ENCODE measurements at regions not wholly inside any gene's neighbourhood (a gene's known extent, or its start where the extent isn't known, plus 50 kb on each side); places are given as distances from the start of the nearest gene placed in this dataset.

- no peaks in the 10 kb centered on the region for H3K36me3 ChIP-seq (replicated peaks; ENCODE audit: control insufficient read depth, insufficient read depth, low read length)
- peaks cover 8% of the 10 kb centered on the region for H3K27me3 ChIP-seq (ENCODE audit: control insufficient read depth, insufficient read depth, low read length)
- no peak overlapping the region for H3K4me3 ChIP-seq (ENCODE audit: insufficient read depth, low read depth, low read length)
- no peak for DNase-seq
Measured at GRCh38 chr15:98433346-98433745, 215.0 kb upstream of the IGF1R start.

- Histone ChIP-seq H3K4me3 (ENCODE audit: insufficient read depth, low read depth, low read length) (no peak overlapping the region), H3K36me3 (replicated peaks; ENCODE audit: control insufficient read depth, insufficient read depth, low read length) (no peaks in the 10 kb centered on the region), H3K27me3 (ENCODE audit: control insufficient read depth, insufficient read depth, low read length) (peaks cover 4% of the 10 kb centered on the region)
- no peak for DNase-seq
Measured at GRCh38 chr15:98433856-98434255, 214.5 kb upstream of the IGF1R start.

GRCh38 chr15:98437752-98438151, 210.6 kb upstream of the IGF1R start:
- no peak for DNase-seq
- no peaks in the 10 kb centered on the region for H3K36me3 ChIP-seq (replicated peaks; ENCODE audit: control insufficient read depth, insufficient read depth, low read length)

DNA sequence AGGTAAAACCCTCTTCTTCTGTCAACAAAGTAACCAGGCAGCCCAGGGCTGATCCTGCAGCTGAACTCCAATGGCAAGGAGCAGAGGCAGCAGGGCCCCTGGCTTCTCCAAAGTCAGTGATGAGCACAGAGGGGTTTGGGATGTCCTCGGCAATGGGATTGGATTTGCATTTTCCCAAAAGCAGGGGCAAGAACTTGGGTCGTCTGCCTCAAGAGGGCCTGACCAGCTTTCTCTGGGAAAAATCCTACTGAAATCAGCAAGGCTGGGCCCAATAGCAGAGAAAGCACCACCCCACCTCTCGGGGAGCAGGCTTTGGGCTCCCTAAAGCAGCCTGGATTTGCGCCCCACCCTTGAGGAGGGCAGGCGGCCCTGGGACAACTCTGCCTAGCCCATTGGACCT, 210.0 kb upstream of the IGF1R start:
- DNase-seq: peak; percentile 8
- H3K36me3 ChIP-seq (replicated peaks; ENCODE audit: control insufficient read depth, insufficient read depth, low read length): no peaks in the 10 kb centered on the region
- no peaks in the 10 kb centered on the region for H3K27me3 ChIP-seq (ENCODE audit: control insufficient read depth, insufficient read depth, low read length)
- no peak overlapping the region for H3K4me3 ChIP-seq (ENCODE audit: insufficient read depth, low read depth, low read length)

More at GRCh38 chr15:98437752-98438151, 210.6 kb upstream of the IGF1R start:
- H3K4me3 ChIP-seq (ENCODE audit: insufficient read depth, low read depth, low read length): no peak overlapping the region
- H3K27me3 ChIP-seq (ENCODE audit: control insufficient read depth, insufficient read depth, low read length): no peaks in the 10 kb centered on the region

- no peaks in the 10 kb centered on the region for H3K36me3 ChIP-seq (replicated peaks; ENCODE audit: control insufficient read depth, insufficient read depth, low read length)
- no peak overlapping the region for H3K4me3 ChIP-seq (ENCODE audit: insufficient read depth, low read depth, low read length)
- no peaks in the 10 kb centered on the region for H3K27me3 ChIP-seq (ENCODE audit: control insufficient read depth, insufficient read depth, low read length)
Measured at GRCh38 chr15:98438907-98439306, 209.4 kb upstream of the IGF1R start.

GRCh38 chr15:98439523-98439942, 208.8 kb upstream of the IGF1R start:
- no peaks in the 10 kb centered on the region for H3K27me3 ChIP-seq (ENCODE audit: control insufficient read depth, insufficient read depth, low read length)
- H3K36me3 ChIP-seq (replicated peaks; ENCODE audit: control insufficient read depth, insufficient read depth, low read length): no peaks in the 10 kb centered on the region
- peak; percentile 11 for DNase-seq
- H3K4me3 ChIP-seq (ENCODE audit: insufficient read depth, low read depth, low read length): no peak overlapping the region

More at GRCh38 chr15:98438907-98439306, 209.4 kb upstream of the IGF1R start:
- peak; percentile 5 for DNase-seq

- H3K4me3 ChIP-seq (ENCODE audit: insufficient read depth, low read depth, low read length): no peak overlapping the region
- no peaks in the 10 kb centered on the region for H3K36me3 ChIP-seq (replicated peaks; ENCODE audit: control insufficient read depth, insufficient read depth, low read length)
- peak; percentile 16 for DNase-seq
- no peaks in the 10 kb centered on the region for H3K27me3 ChIP-seq (ENCODE audit: control insufficient read depth, insufficient read depth, low read length)
Measured at GRCh38 chr15:98440917-98441316, 207.4 kb upstream of the IGF1R start.

DNA sequence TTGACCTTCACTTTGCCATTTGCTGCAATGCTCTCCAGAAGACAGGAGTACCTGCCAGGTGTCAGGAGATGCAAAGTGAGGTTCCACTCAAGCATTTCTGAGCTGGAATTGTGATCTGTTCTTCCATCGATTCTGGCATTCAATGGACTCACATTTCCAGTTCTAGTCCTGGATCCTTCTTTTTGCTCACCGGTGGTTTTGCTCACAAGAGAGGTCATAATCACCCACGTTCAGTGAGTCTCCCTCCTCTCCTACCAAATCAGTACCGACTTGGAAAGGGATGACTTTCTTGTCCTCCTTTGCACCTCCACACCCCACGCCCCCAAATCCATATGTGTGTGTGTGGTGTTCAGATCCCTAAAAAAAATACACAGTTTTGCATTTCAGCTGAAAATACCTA, 206.7 kb upstream of the IGF1R start:
- Histone ChIP-seq H3K4me3 (ENCODE audit: insufficient read depth, low read depth, low read length) (no peak overlapping the region), H3K27me3 (ENCODE audit: control insufficient read depth, insufficient read depth, low read length) (no peaks in the 10 kb centered on the region), H3K36me3 (replicated peaks; ENCODE audit: control insufficient read depth, insufficient read depth, low read length) (no peaks in the 10 kb centered on the region)
- DNase-seq: no peak

GRCh38 chr15:98442379-98442833, 205.9 kb upstream of the IGF1R start:
- Histone ChIP-seq H3K4me3 (ENCODE audit: insufficient read depth, low read depth, low read length) (no peak overlapping the region), H3K27me3 (ENCODE audit: control insufficient read depth, insufficient read depth, low read length) (no peaks in the 10 kb centered on the region), H3K36me3 (replicated peaks; ENCODE audit: control insufficient read depth, insufficient read depth, low read length) (no peaks in the 10 kb centered on the region)
- peak; percentile 85 for DNase-seq

- Histone ChIP-seq H3K36me3 (replicated peaks; ENCODE audit: control insufficient read depth, insufficient read depth, low read length) (no peaks in the 10 kb centered on the region), H3K27me3 (ENCODE audit: control insufficient read depth, insufficient read depth, low read length) (no peaks in the 10 kb centered on the region), H3K4me3 (ENCODE audit: insufficient read depth, low read depth, low read length) (no peak overlapping the region)
- no peak for DNase-seq
Measured at GRCh38 chr15:98442901-98443300, 205.4 kb upstream of the IGF1R start.

GRCh38 chr15:98443526-98443925, 204.8 kb upstream of the IGF1R start:
- no peak for DNase-seq
- no peaks in the 10 kb centered on the region for H3K36me3 ChIP-seq (replicated peaks; ENCODE audit: control insufficient read depth, insufficient read depth, low read length)
- no peak overlapping the region for H3K4me3 ChIP-seq (ENCODE audit: insufficient read depth, low read depth, low read length)
- no peaks in the 10 kb centered on the region for H3K27me3 ChIP-seq (ENCODE audit: control insufficient read depth, insufficient read depth, low read length)

- Histone ChIP-seq H3K27me3 (ENCODE audit: control insufficient read depth, insufficient read depth, low read length) (no peaks in the 10 kb centered on the region), H3K4me3 (ENCODE audit: insufficient read depth, low read depth, low read length) (no peak overlapping the region), H3K36me3 (replicated peaks; ENCODE audit: control insufficient read depth, insufficient read depth, low read length) (no peaks in the 10 kb centered on the region)
- DNase-seq: no peak
Measured at GRCh38 chr15:98444138-98444537, 204.2 kb upstream of the IGF1R start.

DNA sequence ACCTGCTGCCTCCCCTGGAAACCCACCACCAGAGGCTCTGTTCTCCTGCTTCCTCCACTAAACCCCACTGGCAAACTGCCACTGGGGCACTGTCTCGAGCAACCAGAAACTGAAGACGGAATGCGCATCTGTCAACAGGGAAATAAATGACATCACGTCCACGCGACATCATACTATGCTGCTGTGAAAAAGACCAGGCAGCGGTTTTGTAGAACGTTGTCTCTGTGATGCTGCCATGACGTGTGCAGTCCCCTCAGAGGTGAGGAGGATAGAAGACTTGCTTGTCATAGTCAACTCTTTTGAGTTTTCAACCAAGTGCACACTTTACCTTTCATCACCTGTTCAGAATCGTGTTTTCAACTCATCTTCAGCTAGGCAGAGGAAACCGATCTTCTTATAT, 203.0 kb upstream of the IGF1R start:
- Histone ChIP-seq H3K27me3 (ENCODE audit: control insufficient read depth, insufficient read depth, low read length) (no peaks in the 10 kb centered on the region), H3K4me3 (ENCODE audit: insufficient read depth, low read depth, low read length) (no peak overlapping the region)

DNA sequence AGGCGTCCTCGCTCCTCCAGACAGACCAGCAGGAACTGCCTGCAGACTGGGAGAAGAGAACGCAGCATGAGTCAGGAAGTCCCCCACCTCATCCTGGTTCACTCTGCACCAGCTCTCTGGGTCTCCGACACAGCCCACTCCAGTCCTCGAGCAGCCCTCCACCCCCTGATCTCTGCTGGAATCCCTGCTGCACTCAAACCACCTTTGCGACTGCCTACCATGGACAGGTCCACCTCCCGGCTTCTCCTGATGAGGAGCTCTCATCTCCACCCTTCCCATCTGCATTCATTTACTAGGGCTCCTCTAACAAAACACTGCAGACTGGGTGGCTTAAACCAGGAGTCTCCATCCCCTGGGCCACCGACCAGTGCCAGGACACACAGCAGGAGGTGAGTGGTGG, 202.3 kb upstream of the IGF1R start:
- Histone ChIP-seq H3K27me3 (ENCODE audit: control insufficient read depth, insufficient read depth, low read length) (no peaks in the 10 kb centered on the region), H3K36me3 (replicated peaks; ENCODE audit: control insufficient read depth, insufficient read depth, low read length) (no peaks in the 10 kb centered on the region), H3K4me3 (ENCODE audit: insufficient read depth, low read depth, low read length) (no peak overlapping the region)
- no peak for DNase-seq

More for the DNA sequence above, 203.0 kb upstream of the IGF1R start:
- H3K36me3 ChIP-seq (replicated peaks; ENCODE audit: control insufficient read depth, insufficient read depth, low read length): no peaks in the 10 kb centered on the region
- peak; percentile 34 for DNase-seq

DNA sequence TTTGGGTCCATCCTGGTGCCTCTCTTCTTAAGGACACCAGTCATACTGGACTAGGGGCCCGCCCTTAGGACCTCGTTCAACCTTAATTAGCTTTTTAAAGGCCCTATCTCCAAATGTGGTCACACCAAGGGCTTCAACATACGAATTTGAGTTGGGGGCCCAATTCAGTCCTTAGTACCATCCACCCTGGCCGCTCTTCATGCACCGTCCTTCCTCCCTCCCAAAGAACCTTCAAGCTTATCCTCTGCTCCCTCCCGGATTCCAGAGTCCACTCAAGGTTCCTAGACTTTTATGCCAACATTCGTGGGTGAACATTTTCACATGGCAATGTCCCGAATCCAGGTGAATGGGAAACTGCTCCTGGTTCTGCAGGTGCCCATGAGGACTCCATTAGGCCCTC, 201.3 kb upstream of the IGF1R start:
- no peaks in the 10 kb centered on the region for H3K36me3 ChIP-seq (replicated peaks; ENCODE audit: control insufficient read depth, insufficient read depth, low read length)
- no peak overlapping the region for H3K4me3 ChIP-seq (ENCODE audit: insufficient read depth, low read depth, low read length)
- H3K27me3 ChIP-seq (ENCODE audit: control insufficient read depth, insufficient read depth, low read length): no peaks in the 10 kb centered on the region
- DNase-seq: no peak

DNA sequence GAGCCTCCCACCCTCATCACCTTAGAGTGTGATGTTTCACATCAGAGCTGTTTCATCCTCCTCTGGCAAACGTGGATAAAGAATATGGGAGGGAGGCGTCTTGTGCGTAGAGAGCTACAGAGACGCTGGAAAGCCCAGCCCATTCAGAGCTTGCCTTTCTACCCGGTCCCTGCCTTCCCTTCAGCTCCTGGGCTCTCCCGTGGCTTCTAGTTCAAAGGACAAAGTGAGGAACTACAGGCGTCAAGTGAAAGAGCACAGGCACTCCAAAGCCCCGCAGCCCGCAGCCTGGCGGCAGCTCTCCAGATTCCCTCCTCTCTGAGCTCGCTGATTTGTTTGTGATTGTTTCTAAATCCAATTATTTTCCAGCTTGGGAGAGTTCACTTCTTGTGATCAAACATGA, 197.1 kb upstream of the IGF1R start:
- no peak for DNase-seq
- no peaks in the 10 kb centered on the region for H3K36me3 ChIP-seq (replicated peaks; ENCODE audit: control insufficient read depth, insufficient read depth, low read length)

More for the DNA sequence above, 197.1 kb upstream of the IGF1R start:
- Histone ChIP-seq H3K27me3 (ENCODE audit: control insufficient read depth, insufficient read depth, low read length) (no peaks in the 10 kb centered on the region), H3K4me3 (ENCODE audit: insufficient read depth, low read depth, low read length) (no peak overlapping the region)
